SU-DHL-6 (cell line): ENCODE measurements at regions not wholly inside any gene's neighbourhood (a gene's known extent, or its start where the extent isn't known, plus 50 kb on each side); places are given as distances from the start of the nearest gene placed in this dataset.

Experiments
- H2AFZ ChIP-seq: fragments of 200-600 bp; sonication (generic); 2 replicates; pipeline ENCODE4 v1.6.1; 2014; ENCODE audit warnings: low read depth, mild to moderate bottlenecking, moderate library complexity, mixed read lengths, antibody characterized with exemption, low read length; ENCODE audit not compliant: severe bottlenecking
- H3F3A ChIP-seq: fragments of 200-600 bp; shearing (Covaris generic); 2 replicates; pipeline ENCODE4 v1.6.0; 2016; ENCODE audit warnings: antibody characterized with exemption, mild to moderate bottlenecking; ENCODE audit not compliant: insufficient read depth
- H3K27ac ChIP-seq: fragments of 200-600 bp; sonication (generic); 2 replicates; pipeline ENCODE4 v1.5.1; 2016; ENCODE audit warnings: low read depth, mild to moderate bottlenecking, low read length, moderate library complexity, mixed read lengths
- H3K27me3 ChIP-seq: fragments of 200-600 bp; sonication (generic), shearing (Covaris generic); 2 replicates; pipeline ENCODE4 v1.6.0; 2014; ENCODE audit warnings: mild to moderate bottlenecking, low read length
- H3K36me3 ChIP-seq: fragments of 200-600 bp; sonication (generic); 2 replicates; pipeline ENCODE4 v1.6.1; 2014; ENCODE audit warnings: mild to moderate bottlenecking, low read length, mixed read lengths
- H3K4me2 ChIP-seq: fragments of 300-600, 200-600 bp; shearing (Covaris generic), sonication (generic); 2 replicates; pipeline ENCODE4 v1.6.0; 2014; ENCODE audit warnings: low read length, low read depth, mild to moderate bottlenecking; ENCODE audit not compliant: poor library complexity, severe bottlenecking
- H3K4me3 ChIP-seq: fragments of 200-600 bp; sonication (generic); 2 replicates; pipeline ENCODE4 v1.5.1; 2014; ENCODE audit warnings: antibody characterized with exemption, low read length, mild to moderate bottlenecking, mixed read lengths; ENCODE audit not compliant: insufficient read depth, poor library complexity, severe bottlenecking
- H3K79me2 ChIP-seq: fragments of 200-600 bp; sonication (generic); 2 replicates; pipeline ENCODE4 v1.6.1; 2014; ENCODE audit warnings: mild to moderate bottlenecking, low read length, moderate library complexity; ENCODE audit not compliant: insufficient read depth
- H3K9ac ChIP-seq: fragments of 200-600 bp; sonication (generic); 2 replicates; pipeline ENCODE4 v1.7.0; 2014; ENCODE audit warnings: mild to moderate bottlenecking, low read length
- H3K9me2 ChIP-seq: fragments of 200-600 bp; sonication (generic); replicated peaks from 2 replicates; pipeline ENCODE4 v1.6.1; 2014; ENCODE audit warnings: low read length; ENCODE audit not compliant: insufficient read depth
- H3K9me3 ChIP-seq: fragments of 200-600 bp; sonication (generic); 2 replicates; pipeline ENCODE4 v1.6.1; 2014; ENCODE audit warnings: low read length, mixed read lengths; ENCODE audit not compliant: insufficient read depth
- H4K20me1 ChIP-seq: fragments of 200-600 bp; sonication (generic); 2 replicates; pipeline ENCODE4 v1.6.1; 2014; ENCODE audit warnings: low read depth, mild to moderate bottlenecking, antibody characterized with exemption, low read length, moderate library complexity, mixed read lengths
- EZH2phosphoT487 ChIP-seq: fragments of 200-600 bp; sonication (generic), shearing (Covaris generic); conservative IDR thresholded peaks from 2 replicates; pipeline ENCODE4 v1.6.1; 2018; ENCODE audit warnings: mild to moderate bottlenecking, antibody characterized with exemption, low read length, moderate library complexity, mixed read lengths

DNA sequence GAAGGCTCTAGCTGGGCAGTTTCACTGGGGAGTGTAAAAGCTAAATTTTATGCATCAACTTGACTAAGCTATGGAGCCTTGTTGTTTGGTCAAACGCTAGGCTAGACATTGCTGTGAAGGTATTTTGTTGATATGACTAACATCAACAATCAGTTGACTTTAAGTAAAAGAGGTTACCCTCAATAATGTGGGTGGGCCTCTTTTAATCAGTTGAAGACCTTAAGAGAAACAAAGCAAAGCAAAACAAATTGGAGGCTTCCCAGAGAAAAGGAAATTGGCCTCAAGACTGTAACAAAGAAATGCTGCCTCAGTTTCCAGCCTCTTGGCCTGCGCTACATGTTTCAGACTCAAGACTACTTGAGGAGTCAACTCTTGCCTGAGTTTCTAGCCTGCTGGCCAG is 50.0 kb upstream of the TSC22D1 start:
- H3K4me3 ChIP-seq, result no peak overlapping the region
- H3K9me3 ChIP-seq, result no peaks in the 10 kb centered on the region
- no peak for TF ChIP-seq EZH2phosphoT487
- no peak overlapping the region for H3K9ac ChIP-seq
- H4K20me1 ChIP-seq, result no peaks in the 10 kb centered on the region
- no peak overlapping the region for H3K4me2 ChIP-seq
- H3K36me3 ChIP-seq, result no peaks in the 10 kb centered on the region
- H2AFZ ChIP-seq, result no peak overlapping the region
- no peaks in the 10 kb centered on the region for H3F3A ChIP-seq
- no peaks in the 10 kb centered on the region for H3K9me2 ChIP-seq
- H3K79me2 ChIP-seq, result no peaks in the 10 kb centered on the region
- no peak overlapping the region for H3K27ac ChIP-seq
- no peaks in the 10 kb centered on the region for H3K27me3 ChIP-seq
